ENCODE measurements at regions not wholly inside any gene's neighbourhood (a gene's known extent, or its start where the extent isn't known, plus 50 kb on each side); places are given as distances from the start of the nearest gene placed in this dataset.
"Not testable (repeated sequence)": the region's sequence is repeated elsewhere in the genome, so short reads cannot be mapped to it uniquely, and the experiment has no call there.

GRCh38 chr1:218008296-218008695 is 276.8 kb upstream of the RRP15 start:
- not testable (repeated sequence) for H3K27me3 ChIP-seq (replicated peaks; ENCODE audit: control insufficient read depth, insufficient read depth, low read length, poor library complexity, severe bottlenecking); DNase-seq; H3K27ac ChIP-seq (ENCODE audit: insufficient read depth, low read length, poor library complexity, severe bottlenecking); H3K36me3 ChIP-seq (ENCODE audit: control insufficient read depth, insufficient read depth, low read length); H3K4me3 ChIP-seq (ENCODE audit: insufficient read depth, low read depth, low read length, poor library complexity, severe bottlenecking); H3K4me1 ChIP-seq (ENCODE audit: control insufficient read depth, insufficient read depth, low read length, poor library complexity, severe bottlenecking); H3K9me3 ChIP-seq (ENCODE audit: control insufficient read depth, low read length)

DNA sequence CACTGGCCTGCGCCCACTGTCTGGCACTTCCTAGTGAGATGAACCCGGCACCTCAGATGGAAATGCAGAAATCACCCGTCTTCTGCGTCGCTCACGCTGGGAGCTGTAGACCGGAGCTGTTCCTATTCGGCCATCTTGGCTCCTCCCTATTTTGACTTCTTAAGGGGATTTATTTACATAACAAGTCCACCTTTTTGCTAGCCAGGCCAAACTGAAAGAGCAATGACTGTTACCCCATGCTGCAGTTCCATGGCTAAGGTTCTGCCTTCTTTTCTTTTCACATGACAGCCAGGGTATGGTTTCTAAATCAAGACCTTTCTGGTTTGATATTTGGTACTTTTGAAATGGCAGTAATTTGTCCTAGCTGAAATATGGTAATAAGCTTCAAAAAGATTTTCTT is 270.0 kb upstream of the RRP15 start:
- H3K27me3 ChIP-seq (replicated peaks; ENCODE audit: control insufficient read depth, insufficient read depth, low read length, poor library complexity, severe bottlenecking); H3K9me3 ChIP-seq (ENCODE audit: control insufficient read depth, low read length); H3K4me3 ChIP-seq (ENCODE audit: insufficient read depth, low read depth, low read length, poor library complexity, severe bottlenecking); H3K36me3 ChIP-seq (ENCODE audit: control insufficient read depth, insufficient read depth, low read length); DNase-seq; H3K4me1 ChIP-seq (ENCODE audit: control insufficient read depth, insufficient read depth, low read length, poor library complexity, severe bottlenecking); H3K27ac ChIP-seq (ENCODE audit: insufficient read depth, low read length, poor library complexity, severe bottlenecking): not testable (repeated sequence)

- DNase-seq, result no peak
- H3K36me3 ChIP-seq (ENCODE audit: control insufficient read depth, insufficient read depth, low read length), result no peaks in the 10 kb centered on the region
- H3K27ac ChIP-seq (ENCODE audit: insufficient read depth, low read length, poor library complexity, severe bottlenecking), result no peak overlapping the region
- no peak overlapping the region for H3K4me3 ChIP-seq (ENCODE audit: insufficient read depth, low read depth, low read length, poor library complexity, severe bottlenecking)
- no peaks in the 10 kb centered on the region for H3K9me3 ChIP-seq (ENCODE audit: control insufficient read depth, low read length)
- H3K4me1 ChIP-seq (ENCODE audit: control insufficient read depth, insufficient read depth, low read length, poor library complexity, severe bottlenecking), result no peaks in the 10 kb centered on the region
- H3K27me3 ChIP-seq (replicated peaks; ENCODE audit: control insufficient read depth, insufficient read depth, low read length, poor library complexity, severe bottlenecking), result no peaks in the 10 kb centered on the region
Observed at GRCh38 chr1:218024211-218024720, 260.8 kb upstream of the RRP15 start.

- Histone ChIP-seq H3K36me3 (ENCODE audit: control insufficient read depth, insufficient read depth, low read length) (no peaks in the 10 kb centered on the region), H3K4me1 (ENCODE audit: control insufficient read depth, insufficient read depth, low read length, poor library complexity, severe bottlenecking) (no peaks in the 10 kb centered on the region), H3K27ac (ENCODE audit: insufficient read depth, low read length, poor library complexity, severe bottlenecking) (no peak overlapping the region), H3K4me3 (ENCODE audit: insufficient read depth, low read depth, low read length, poor library complexity, severe bottlenecking) (no peak overlapping the region), H3K27me3 (replicated peaks; ENCODE audit: control insufficient read depth, insufficient read depth, low read length, poor library complexity, severe bottlenecking) (no peaks in the 10 kb centered on the region), H3K9me3 (ENCODE audit: control insufficient read depth, low read length) (no peaks in the 10 kb centered on the region)
- DNase-seq, result no peak
Observed at GRCh38 chr1:218025454-218025853, 259.6 kb upstream of the RRP15 start.

GRCh38 chr1:218027152-218027551 is 257.9 kb upstream of the RRP15 start:
- no peak overlapping the region for H3K27ac ChIP-seq (ENCODE audit: insufficient read depth, low read length, poor library complexity, severe bottlenecking)
- H3K27me3 ChIP-seq (replicated peaks; ENCODE audit: control insufficient read depth, insufficient read depth, low read length, poor library complexity, severe bottlenecking), result no peaks in the 10 kb centered on the region
- H3K36me3 ChIP-seq (ENCODE audit: control insufficient read depth, insufficient read depth, low read length), result no peaks in the 10 kb centered on the region
- no peak overlapping the region for H3K4me3 ChIP-seq (ENCODE audit: insufficient read depth, low read depth, low read length, poor library complexity, severe bottlenecking)
- H3K9me3 ChIP-seq (ENCODE audit: control insufficient read depth, low read length), result no peaks in the 10 kb centered on the region
- no peak for DNase-seq
- no peaks in the 10 kb centered on the region for H3K4me1 ChIP-seq (ENCODE audit: control insufficient read depth, insufficient read depth, low read length, poor library complexity, severe bottlenecking)

GRCh38 chr1:218030846-218031245 is 254.2 kb upstream of the RRP15 start:
- H3K36me3 ChIP-seq (ENCODE audit: control insufficient read depth, insufficient read depth, low read length), result no peaks in the 10 kb centered on the region
- no peaks in the 10 kb centered on the region for H3K4me1 ChIP-seq (ENCODE audit: control insufficient read depth, insufficient read depth, low read length, poor library complexity, severe bottlenecking)
- H3K27me3 ChIP-seq (replicated peaks; ENCODE audit: control insufficient read depth, insufficient read depth, low read length, poor library complexity, severe bottlenecking), result no peaks in the 10 kb centered on the region
- H3K9me3 ChIP-seq (ENCODE audit: control insufficient read depth, low read length), result no peaks in the 10 kb centered on the region
- no peak overlapping the region for H3K4me3 ChIP-seq (ENCODE audit: insufficient read depth, low read depth, low read length, poor library complexity, severe bottlenecking)
- DNase-seq, result no peak
- H3K27ac ChIP-seq (ENCODE audit: insufficient read depth, low read length, poor library complexity, severe bottlenecking), result no peak overlapping the region

- Histone ChIP-seq H3K27me3 (replicated peaks; ENCODE audit: control insufficient read depth, insufficient read depth, low read length, poor library complexity, severe bottlenecking) (no peaks in the 10 kb centered on the region), H3K9me3 (ENCODE audit: control insufficient read depth, low read length) (no peaks in the 10 kb centered on the region), H3K4me1 (ENCODE audit: control insufficient read depth, insufficient read depth, low read length, poor library complexity, severe bottlenecking) (no peaks in the 10 kb centered on the region), H3K4me3 (ENCODE audit: insufficient read depth, low read depth, low read length, poor library complexity, severe bottlenecking) (no peak overlapping the region), H3K27ac (ENCODE audit: insufficient read depth, low read length, poor library complexity, severe bottlenecking) (no peak overlapping the region), H3K36me3 (ENCODE audit: control insufficient read depth, insufficient read depth, low read length) (no peaks in the 10 kb centered on the region)
- DNase-seq, result no peak
Observed at GRCh38 chr1:218031901-218032300, 253.2 kb upstream of the RRP15 start.

DNA sequence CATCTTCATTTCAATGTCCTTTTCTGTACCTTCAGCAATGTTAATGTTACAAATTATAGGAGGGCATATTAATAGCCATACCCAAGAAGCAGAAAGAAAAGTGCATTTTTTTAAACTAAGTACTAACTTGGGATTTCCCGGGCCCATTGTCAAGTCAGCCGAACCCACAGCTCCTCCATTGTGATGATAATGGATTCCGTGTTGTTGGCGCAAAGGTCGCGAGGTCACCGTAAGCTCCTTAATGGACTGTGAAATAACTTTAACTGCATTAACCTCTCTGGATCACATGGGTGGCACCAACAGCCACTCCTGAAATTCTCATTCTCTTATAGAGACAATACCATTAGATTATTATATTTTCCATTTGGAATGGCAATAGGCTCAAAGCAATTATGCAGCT is 250.6 kb upstream of the RRP15 start:
- H3K4me3 ChIP-seq (ENCODE audit: insufficient read depth, low read depth, low read length, poor library complexity, severe bottlenecking), result no peak overlapping the region
- H3K36me3 ChIP-seq (ENCODE audit: control insufficient read depth, insufficient read depth, low read length), result no peaks in the 10 kb centered on the region
- H3K27me3 ChIP-seq (replicated peaks; ENCODE audit: control insufficient read depth, insufficient read depth, low read length, poor library complexity, severe bottlenecking), result no peaks in the 10 kb centered on the region
- no peaks in the 10 kb centered on the region for H3K9me3 ChIP-seq (ENCODE audit: control insufficient read depth, low read length)
- no peak for DNase-seq
- H3K4me1 ChIP-seq (ENCODE audit: control insufficient read depth, insufficient read depth, low read length, poor library complexity, severe bottlenecking), result no peaks in the 10 kb centered on the region
- H3K27ac ChIP-seq (ENCODE audit: insufficient read depth, low read length, poor library complexity, severe bottlenecking), result no peak overlapping the region

GRCh38 chr1:218048828-218049420 is 236.2 kb upstream of the RRP15 start:
- H3K27me3 ChIP-seq (replicated peaks; ENCODE audit: control insufficient read depth, insufficient read depth, low read length, poor library complexity, severe bottlenecking), result no peaks in the 10 kb centered on the region
- no peak overlapping the region for H3K27ac ChIP-seq (ENCODE audit: insufficient read depth, low read length, poor library complexity, severe bottlenecking)
- H3K4me3 ChIP-seq (ENCODE audit: insufficient read depth, low read depth, low read length, poor library complexity, severe bottlenecking), result no peak overlapping the region
- DNase-seq, result no peak
- no peaks in the 10 kb centered on the region for H3K9me3 ChIP-seq (ENCODE audit: control insufficient read depth, low read length)
- no peaks in the 10 kb centered on the region for H3K36me3 ChIP-seq (ENCODE audit: control insufficient read depth, insufficient read depth, low read length)
- H3K4me1 ChIP-seq (ENCODE audit: control insufficient read depth, insufficient read depth, low read length, poor library complexity, severe bottlenecking), result no peaks in the 10 kb centered on the region

GRCh38 chr1:218049641-218050040 is 235.5 kb upstream of the RRP15 start:
- H3K27ac ChIP-seq (ENCODE audit: insufficient read depth, low read length, poor library complexity, severe bottlenecking), result no peak overlapping the region
- no peaks in the 10 kb centered on the region for H3K36me3 ChIP-seq (ENCODE audit: control insufficient read depth, insufficient read depth, low read length)
- H3K9me3 ChIP-seq (ENCODE audit: control insufficient read depth, low read length), result no peaks in the 10 kb centered on the region
- no peak overlapping the region for H3K4me3 ChIP-seq (ENCODE audit: insufficient read depth, low read depth, low read length, poor library complexity, severe bottlenecking)
- no peak for DNase-seq
- H3K27me3 ChIP-seq (replicated peaks; ENCODE audit: control insufficient read depth, insufficient read depth, low read length, poor library complexity, severe bottlenecking), result no peaks in the 10 kb centered on the region
- H3K4me1 ChIP-seq (ENCODE audit: control insufficient read depth, insufficient read depth, low read length, poor library complexity, severe bottlenecking), result no peaks in the 10 kb centered on the region

Measured in effector memory CD4-positive, alpha-beta T cell (primary cell).